GM12872 (cell line): ENCODE measurements at regions not wholly inside any gene's neighbourhood (a gene's known extent, or its start where the extent isn't known, plus 50 kb on each side); places are given as distances from the start of the nearest gene placed in this dataset.

ENCODE experiments used
- TF ChIP-seq, protein P1 (sequence below): IDR thresholded peaks from 3 replicates; pipeline ENCODE4 v1.5.1; 2011; ENCODE audit warnings: low read depth, mild to moderate bottlenecking, low read length, moderate library complexity; ENCODE audit not compliant: insufficient read depth

DNA sequence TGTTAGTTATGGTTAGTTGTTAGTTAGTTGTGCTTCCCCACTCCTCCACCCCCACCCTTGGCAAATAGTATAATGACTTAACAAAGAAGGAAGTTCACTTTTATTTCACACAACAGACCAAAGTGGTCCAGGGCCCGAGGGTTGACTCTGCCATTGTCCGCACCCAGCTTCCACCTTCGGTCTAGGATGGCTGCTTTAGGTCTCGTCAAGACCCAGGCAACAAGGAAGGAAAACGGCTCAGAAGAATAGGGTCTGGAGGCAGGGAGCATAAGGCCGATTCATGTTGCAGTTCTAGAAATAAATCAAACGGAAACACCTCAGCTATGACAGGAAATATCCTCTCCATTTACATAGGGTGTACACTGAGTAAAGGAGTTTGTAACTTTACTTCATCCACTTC, 206.0 kb upstream of the CXCR4 start:
- TF ChIP-seq, protein P1, sequence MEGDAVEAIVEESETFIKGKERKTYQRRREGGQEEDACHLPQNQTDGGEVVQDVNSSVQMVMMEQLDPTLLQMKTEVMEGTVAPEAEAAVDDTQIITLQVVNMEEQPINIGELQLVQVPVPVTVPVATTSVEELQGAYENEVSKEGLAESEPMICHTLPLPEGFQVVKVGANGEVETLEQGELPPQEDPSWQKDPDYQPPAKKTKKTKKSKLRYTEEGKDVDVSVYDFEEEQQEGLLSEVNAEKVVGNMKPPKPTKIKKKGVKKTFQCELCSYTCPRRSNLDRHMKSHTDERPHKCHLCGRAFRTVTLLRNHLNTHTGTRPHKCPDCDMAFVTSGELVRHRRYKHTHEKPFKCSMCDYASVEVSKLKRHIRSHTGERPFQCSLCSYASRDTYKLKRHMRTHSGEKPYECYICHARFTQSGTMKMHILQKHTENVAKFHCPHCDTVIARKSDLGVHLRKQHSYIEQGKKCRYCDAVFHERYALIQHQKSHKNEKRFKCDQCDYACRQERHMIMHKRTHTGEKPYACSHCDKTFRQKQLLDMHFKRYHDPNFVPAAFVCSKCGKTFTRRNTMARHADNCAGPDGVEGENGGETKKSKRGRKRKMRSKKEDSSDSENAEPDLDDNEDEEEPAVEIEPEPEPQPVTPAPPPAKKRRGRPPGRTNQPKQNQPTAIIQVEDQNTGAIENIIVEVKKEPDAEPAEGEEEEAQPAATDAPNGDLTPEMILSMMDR, result no peak

DNA sequence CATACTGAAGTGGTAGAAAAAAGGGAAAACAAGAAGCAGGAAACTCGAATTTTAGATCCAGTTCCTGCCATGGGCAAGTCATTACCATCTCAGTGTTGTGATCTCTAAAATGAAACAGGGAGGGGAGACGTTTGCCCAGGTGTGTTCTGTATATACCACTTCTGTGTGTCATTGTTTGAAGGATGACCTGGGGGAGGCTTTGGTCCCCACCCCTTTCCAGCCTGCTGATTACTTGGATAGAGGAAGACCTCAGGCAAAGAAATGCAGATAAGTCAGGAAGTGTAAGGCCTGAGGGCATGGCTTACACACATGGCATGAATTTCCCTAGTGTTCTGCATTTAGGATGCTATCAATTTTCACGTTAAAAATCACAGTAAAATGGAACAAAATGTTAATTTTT, 205.2 kb upstream of the CXCR4 start:
- TF ChIP-seq, protein P1, result no peak

DNA sequence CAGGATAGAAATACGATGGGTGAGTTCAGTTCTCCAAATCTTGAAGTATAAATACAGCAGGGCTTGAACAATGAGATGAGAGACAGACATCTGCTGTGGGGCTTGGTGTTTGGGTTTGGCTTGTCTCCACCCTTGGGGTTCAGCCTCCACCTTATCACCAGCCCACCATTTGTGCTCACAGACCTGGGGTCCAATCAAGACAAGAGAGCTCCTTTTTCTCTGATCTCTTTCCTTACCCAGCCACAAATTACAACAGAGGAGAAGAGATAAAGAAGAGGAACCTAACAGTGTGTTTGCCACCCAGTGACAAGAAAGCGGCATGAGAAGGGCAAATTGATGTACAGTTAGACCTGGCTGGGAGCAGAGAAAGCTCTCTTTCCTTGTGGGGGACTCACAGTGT, 204.5 kb upstream of the CXCR4 start:
- TF ChIP-seq, protein P1, result no peak

DNA sequence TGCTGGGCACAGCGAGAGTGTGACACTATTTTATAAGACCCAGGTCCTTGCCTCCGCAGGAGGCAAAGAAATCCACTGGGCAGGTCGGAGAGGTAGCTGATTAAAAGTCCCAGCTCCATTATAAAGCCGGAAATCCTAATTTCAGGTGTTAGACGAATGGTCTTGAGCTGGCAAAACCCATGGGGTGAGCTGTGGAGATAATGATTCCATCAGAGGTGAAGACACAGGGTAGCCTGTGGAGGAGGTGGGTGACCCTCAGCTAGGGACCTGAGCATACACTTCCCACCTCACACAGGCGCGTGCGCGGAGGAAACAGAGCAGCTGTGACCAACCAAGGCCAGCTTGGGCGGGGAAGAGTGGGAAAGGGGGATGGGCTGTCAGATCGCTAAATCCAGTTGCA, 201.7 kb upstream of the CXCR4 start:
- TF ChIP-seq, protein P1, result no peak

DNA sequence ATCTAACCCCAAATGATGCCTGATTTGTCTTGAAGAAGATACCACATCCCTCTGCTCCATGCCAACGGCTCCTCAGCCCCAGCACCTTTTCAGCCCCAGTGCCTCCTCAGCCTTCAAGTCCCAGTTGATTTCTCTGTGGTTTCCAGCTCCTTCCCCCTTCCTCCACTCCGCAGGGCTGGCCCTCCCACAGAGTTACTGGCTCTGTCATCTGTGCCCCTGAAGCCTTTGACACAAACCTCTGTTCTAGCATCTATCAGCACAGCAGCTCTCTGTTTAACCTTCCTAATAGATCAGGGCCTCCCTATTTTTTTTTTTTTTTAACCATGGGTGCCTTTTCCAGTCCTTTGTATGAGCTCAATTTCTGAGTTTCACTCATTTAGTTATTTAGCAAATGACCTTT, 201.3 kb upstream of the CXCR4 start:
- TF ChIP-seq, protein P1, result no peak

DNA sequence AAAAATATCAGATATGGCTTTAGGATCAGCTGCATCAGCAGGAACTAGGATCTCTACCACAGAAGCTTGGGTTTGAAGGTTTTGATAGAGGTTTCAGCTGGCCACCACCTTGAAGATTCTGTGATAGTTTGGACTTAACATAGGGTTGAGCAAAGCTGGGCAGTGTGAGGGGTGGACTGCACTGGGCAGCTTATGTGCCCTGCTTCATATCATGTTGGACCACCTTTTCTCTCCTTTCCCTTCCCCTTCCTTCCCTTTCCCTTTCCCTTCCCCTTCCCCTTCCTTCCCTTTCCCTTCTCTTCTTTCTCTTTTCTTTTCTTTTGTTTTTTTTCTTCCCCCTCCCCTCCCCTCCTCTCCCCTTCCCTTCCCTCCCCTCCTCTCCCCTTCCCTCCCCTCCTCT, 196.3 kb upstream of the CXCR4 start:
- TF ChIP-seq, protein P1, result no peak

DNA sequence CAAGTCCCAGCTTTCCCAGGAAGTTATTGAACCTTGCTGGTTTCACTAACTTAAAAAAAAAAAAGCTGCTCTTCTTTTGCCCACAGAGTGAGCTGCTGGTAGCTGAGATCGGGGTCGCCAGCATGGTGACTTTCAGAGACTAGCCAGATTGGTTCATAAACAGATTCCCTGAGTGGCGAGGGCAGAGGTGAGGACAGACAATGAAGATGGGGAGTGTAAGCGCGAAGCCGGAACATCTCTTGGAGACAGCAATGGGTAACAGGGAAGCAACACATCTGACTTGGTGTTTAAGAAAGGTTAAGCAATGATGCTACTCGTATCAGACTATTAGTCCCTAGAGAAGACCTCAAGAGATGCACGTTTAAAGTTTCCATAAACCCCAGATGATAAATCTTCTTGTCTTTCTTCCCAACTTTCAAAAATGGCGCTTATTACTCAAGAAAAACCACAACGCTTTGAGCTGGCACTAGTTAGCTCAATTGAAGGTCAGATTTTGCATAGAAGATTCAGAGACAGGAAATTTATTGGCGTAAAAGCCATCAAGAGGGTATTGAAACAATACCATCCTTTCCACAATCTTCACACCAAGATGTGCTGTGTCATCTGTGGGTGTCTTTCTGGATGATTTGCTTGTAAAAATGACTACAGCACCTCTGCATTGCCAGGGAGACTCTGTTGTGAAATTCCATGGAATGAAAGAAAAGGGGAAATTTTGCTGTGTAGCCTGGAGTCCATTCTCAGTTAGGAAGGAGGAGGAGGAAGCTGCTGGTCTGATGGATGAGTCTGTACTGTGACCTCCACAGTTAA, 193.1 kb upstream of the CXCR4 start:
- TF ChIP-seq, protein P1, result no peak

DNA sequence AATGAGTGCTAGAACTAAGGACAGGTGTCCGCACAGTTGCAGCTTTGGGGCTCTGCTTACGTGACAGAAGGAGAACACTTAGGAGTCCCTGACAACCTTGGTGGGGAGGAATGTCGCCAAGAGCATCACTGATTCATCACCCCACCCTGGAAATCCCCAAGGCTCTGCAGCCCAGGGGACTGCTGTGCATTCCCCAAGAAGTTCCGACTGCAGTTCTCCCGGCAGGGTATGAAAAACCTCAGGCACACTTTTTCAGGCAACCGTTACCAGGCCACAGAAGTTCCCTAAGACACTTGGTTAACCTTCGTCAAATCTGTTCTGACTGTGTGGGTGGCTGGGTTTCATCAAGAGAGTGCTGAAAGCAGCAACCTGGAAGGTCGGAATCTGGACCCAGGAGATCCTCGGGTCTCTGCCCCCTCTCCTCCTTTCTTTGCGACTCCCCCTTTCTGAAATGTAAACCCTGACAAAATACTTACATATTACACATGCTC, 192.1 kb upstream of the CXCR4 start:
- TF ChIP-seq, protein P1, result no peak
